Kidney capillary endothelial cell (primary cell): ENCODE measurements at regions not wholly inside any gene's neighbourhood (a gene's known extent, or its start where the extent isn't known, plus 50 kb on each side); places are given as distances from the start of the nearest gene placed in this dataset.
"Not testable (repeated sequence)": the region's sequence is repeated elsewhere in the genome, so short reads cannot be mapped to it uniquely, and the experiment has no call there.

Experiments used
- DNase-seq: peaks from one replicate; pipeline ENCODE4 v3.0.0-alpha.2; 2018; ENCODE audit warnings: low spot score

- no peak for DNase-seq
These were observed 154.3 kb upstream of the FGF10 start for GRCh38 chr5:44543511-44543910.

DNA sequence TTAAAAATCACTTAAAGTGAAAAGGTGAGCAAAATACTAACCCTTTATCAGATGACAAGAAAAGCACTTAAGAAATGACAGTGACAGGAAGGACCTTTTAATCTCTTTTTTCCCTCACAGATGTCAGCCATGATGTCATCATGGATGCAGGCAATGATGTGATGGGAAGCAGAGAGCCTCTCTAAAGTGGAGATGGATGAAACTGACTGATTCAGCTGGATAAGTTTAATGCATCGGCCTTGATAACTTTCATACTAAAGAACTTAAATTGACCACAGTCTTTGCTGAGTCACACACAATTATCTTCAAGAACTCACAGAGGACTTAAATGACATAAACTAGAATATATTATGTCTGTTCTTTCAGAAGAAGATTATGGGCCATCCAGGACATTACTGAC is 153.2 kb upstream of the FGF10 start:
- DNase-seq, result no peak

DNA sequence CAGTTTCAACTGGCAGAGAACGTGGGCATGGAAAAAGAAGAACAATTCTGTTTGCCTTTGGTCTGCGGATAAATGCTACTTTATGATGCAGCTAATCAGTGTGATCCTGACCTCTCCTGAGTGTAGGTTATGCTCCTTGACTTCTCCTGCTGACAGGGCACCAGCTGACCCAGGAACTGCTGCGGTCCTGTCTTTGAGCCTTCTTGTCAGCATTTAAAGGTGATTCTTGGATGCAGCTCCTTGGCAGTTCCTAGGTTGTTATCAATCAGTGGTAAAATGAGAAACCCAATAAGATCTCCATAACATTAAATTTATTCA is 150.3 kb upstream of the FGF10 start:
- DNase-seq, result no peak

DNA sequence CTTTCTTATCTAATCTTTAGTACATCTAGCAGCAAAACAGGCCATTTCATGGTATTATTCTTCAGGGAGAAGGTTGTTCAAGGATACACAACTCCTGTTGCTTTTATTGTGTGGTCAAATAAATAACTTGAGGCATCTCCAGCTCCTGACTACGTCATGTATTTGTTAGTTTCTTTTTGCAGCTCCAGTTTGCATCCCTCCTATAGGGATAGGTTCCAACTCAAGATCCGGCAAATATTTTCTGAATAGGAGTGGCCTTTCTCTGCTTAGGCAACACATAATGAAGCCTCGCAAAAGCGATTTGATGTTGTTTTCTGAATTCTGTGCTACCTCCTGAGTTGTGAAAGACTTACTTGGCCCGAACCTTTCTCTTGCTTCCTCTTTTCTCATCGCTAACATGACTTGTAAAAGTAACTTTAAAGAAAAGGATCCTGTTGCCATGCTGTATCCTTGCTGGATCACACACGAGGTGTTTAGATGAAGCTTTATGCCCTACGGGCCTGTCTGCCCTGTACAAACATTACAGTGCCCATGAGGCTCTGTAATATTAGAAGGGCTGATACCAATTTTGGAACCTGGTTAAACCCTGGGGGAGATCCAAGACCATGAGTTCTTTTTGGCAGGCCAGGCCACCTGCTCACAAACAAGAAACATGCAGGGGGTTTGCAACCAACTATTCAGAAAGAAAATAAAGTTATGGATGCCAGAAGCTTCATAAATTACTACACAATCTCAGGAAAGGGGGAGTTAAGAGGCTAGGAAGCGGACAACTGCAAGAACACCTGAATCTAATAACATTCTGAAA is 149.8 kb upstream of the FGF10 start:
- no peak for DNase-seq

DNA sequence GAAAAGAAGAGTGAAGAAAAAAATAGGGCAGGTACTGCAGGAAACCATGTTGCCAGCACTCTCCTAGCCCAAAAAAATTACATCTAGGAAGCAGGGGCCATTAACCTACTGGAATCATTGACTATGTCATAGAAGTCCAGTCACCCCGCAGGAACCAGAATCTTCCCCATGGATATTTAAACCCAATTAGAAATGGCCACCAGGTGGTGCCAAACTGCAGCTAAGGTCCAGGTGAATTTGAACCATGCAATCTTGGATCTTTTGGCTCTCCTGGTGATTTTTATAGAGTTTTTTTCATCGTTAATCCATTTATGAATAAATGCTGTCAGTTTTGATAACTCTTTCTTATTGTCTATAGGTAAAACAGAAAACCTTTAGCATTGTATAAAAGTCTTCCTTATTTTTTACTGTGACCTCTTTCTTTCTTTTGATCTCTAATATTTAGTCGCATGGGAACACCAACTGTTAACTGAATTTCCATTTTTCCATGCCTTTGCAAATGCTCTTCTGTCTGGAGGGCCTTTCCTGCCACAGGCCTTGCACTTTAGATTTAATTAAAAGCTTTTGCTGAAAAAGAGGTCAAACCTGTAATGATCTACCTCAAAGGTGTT is 147.5 kb upstream of the FGF10 start:
- peak; percentile 4 for DNase-seq

GRCh38 chr5:44535621-44536020 is 146.4 kb upstream of the FGF10 start:
- DNase-seq, result no peak

- DNase-seq, result no peak
These were observed 143.8 kb upstream of the FGF10 start for GRCh38 chr5:44532981-44533380.

GRCh38 chr5:44531756-44532155 is 142.5 kb upstream of the FGF10 start:
- DNase-seq, result not testable (repeated sequence)

GRCh38 chr5:44530783-44531182 is 141.6 kb upstream of the FGF10 start:
- DNase-seq, result not testable (repeated sequence)

- no peak for DNase-seq
These were observed 122.4 kb upstream of the FGF10 start for GRCh38 chr5:44511596-44511995.

DNA sequence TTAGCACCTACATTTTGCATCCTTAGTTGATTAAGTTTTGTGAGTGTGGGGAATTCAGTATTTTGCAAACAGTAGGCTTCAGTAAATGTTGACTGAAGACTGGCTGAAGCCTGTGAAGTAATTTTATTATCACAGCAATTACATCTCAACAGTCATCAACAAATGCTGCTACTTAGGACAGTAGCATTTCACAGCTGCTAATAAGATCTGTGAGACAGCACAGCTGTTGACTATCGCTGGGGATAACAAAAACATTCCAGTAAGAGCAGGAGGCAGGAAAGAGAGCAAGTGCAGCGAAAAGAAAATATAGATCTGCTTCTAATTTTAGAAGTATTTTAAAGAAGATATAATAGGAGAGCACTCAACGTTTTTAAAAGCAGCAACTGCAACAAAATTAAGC is 117.3 kb upstream of the FGF10 start:
- DNase-seq, result no peak

DNA sequence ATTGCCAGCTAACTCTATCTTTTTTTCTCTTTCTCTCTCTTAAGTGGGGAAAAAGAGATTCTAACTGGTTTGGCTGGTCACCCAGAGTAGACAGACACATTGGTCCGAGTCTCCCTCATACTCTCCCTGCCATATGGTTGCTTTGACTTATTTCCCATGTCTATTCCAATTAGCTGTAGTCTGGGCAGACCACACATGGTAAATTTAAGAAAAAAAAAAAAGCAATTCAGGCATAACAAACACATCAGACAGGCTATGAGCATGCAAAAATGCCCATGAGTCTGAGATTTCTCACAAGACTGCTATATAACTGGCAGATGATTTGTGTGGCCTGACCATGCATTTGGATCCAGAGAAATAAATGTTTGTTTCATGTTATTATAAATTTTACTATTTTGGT is 110.2 kb upstream of the FGF10 start:
- no peak for DNase-seq

DNA sequence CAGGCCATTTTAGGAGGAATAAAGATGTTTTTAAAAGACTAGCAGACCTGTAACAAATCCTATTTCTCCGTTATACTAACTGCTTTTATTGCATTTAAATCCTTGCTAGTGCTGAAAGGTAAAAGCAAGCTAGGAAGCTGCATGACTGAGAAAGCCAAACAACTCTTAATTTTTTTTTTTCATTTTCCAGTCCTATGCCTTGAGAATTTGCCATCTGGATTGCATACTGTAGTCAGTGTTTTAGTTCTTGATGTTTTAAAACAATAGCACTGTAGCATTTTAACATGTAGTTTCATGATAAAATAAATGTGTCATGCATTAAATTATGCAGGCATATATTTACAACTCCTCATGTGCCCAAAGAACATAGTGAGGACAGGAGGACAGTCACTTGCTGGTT is 108.4 kb upstream of the FGF10 start:
- DNase-seq, result no peak

GRCh38 chr5:44495280-44495679 is 106.1 kb upstream of the FGF10 start:
- no peak for DNase-seq

- no peak for DNase-seq
These were observed 100.5 kb upstream of the FGF10 start for GRCh38 chr5:44489759-44490158.

DNA sequence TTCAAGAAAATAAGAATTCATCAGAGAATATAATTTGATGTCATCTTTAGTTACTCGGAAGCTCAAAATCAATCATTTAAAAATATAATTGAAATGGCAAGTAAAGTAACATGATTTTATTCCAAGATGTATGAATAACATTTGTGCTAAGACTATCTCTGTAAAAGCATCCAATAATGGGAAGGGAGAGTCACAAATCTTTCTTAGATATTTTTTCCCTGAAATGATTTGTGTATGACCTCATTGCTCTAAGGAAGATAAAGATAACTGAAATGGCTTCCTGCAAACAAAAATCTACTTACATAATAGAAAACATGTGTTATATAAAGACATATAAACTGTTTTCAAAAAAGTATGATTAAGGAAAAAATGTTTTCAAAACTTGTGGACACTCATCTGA is 97.4 kb upstream of the FGF10 start:
- DNase-seq, result no peak

- DNase-seq, result no peak
These were observed 64.8 kb upstream of the FGF10 start for GRCh38 chr5:44454002-44454401.

GRCh38 chr5:44446399-44446798 is 57.2 kb upstream of the FGF10 start:
- DNase-seq, result no peak

- no peak for DNase-seq
These were observed 54.0 kb upstream of the FGF10 start for GRCh38 chr5:44443172-44443571.

- DNase-seq, result no peak
These were observed 52.2 kb upstream of the FGF10 start for GRCh38 chr5:44441460-44441859.

DNA sequence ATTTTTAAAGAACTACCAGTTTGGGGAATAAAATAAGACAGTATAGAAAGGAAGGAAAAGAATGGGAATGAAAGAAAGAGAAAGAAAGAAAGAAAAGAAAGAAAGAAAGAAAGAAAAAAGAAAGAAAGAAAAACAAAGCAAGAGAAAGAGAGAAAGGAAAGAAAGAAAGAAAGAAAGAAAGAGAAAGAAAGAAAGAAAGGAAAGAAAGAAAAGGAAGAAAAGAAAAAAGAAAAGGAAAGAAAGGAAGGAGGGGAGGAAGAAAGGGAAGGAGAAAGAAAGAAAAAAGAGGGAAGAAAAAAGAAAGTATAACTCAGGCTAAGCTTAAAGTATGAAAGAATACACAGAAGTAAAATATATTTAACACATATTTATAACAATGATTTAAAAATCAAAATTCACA is 51.0 kb upstream of the FGF10 start:
- no peak for DNase-seq
